HCT116 (cell line): ENCODE measurements at regions not wholly inside any gene's neighbourhood (a gene's known extent, or its start where the extent isn't known, plus 50 kb on each side); places are given as distances from the start of the nearest gene placed in this dataset.

ENCODE experiments used
- ATAC-seq: fragments of 200-7000 bp; cut with Tn5 transposase; 2 replicates; pipeline ENCODE4 v1.9.1; 2020; ENCODE audit warnings: mild to moderate bottlenecking, moderate library complexity
- BruUV-seq: library from RNA; stranded (reverse); fragments of 400-500 nt; replicated peaks from 2 replicates; lab custom pipeline; 2021; lab: Mats Ljungman, UMichigan
- CTCF ChIA-PET: fragments of 300-600 bp; sonication (Branson Sonifier 250); formaldehyde crosslinking; loops from one replicate; lab custom pipeline; 2021; ENCODE audit warnings: antibody characterized with exemption; lab: Charles Lee
- POLR2A ChIA-PET: fragments of 300-600, 350-600 bp; sonication (Branson Sonifier 250); formaldehyde crosslinking; loops from one replicate; lab custom pipeline; 2021; ENCODE audit warnings: antibody characterized with exemption; lab: Charles Lee
- RAD21 ChIA-PET, 2 experiments: fragments of 300-600 bp; sonication (Branson Sonifier 250); formaldehyde crosslinking; loops; one replicate each; lab custom pipeline; 2023; ENCODE audit warnings: low total read pairs in 2 of 2; ENCODE audit not compliant: uncharacterized antibody in 2 of 2, unreplicated experiment in 2 of 2, low non-redundant PET in 1 of 2; lab: Charles Lee
- DNase-seq: peaks from one replicate; pipeline ENCODE4 v3.0.0-alpha.2; 2010; ENCODE audit warnings: low read depth, low spot score
- H2AFZ ChIP-seq: fragments of 200-600 bp; shearing (Covaris generic), sonication (generic); 2 replicates; pipeline ENCODE4 v1.6.1; 2017; ENCODE audit warnings: low read depth, mixed run types, mixed read lengths, antibody characterized with exemption, low read length; ENCODE audit not compliant: poor library complexity, severe bottlenecking
- H3K27ac ChIP-seq: 2 replicates; pipeline ENCODE4 v1.5.1; 2012; ENCODE audit warnings: low read depth, low read length
- H3K27me3 ChIP-seq: fragments of 200-600 bp; sonication (generic); 2 replicates; pipeline ENCODE4 v1.6.1; 2016; ENCODE audit warnings: mixed run types, low read length, mixed read lengths; ENCODE audit not compliant: insufficient read depth
- H3K36me3 ChIP-seq, 2 experiments: fragments of 200-500 bp in 1 of 2; fragments of 200-600 bp in 1 of 2; sonication (Bioruptor generic) in 1 of 2; sonication (generic) in 1 of 2; 2 replicates each; pipeline versions ENCODE4 v1.5.1 to v1.6.1; 2014 to 2016; ENCODE audit warnings: low read length in 2 of 2, inconsistent platforms in 1 of 2, mixed read lengths in 1 of 2, mixed run types in 1 of 2; ENCODE audit not compliant: insufficient read depth in 2 of 2, control insufficient read depth in 1 of 2
- H3K4me1 ChIP-seq, 2 experiments: fragments of 200-600 bp in 1 of 2; sonication (generic) in 1 of 2; 2 replicates each; pipeline versions ENCODE4 v1.5.1 to v1.6.1; 2012 to 2017; ENCODE audit warnings: low read length in 2 of 2, inconsistent platforms in 1 of 2, mild to moderate bottlenecking in 1 of 2, mixed read lengths in 1 of 2, mixed run types in 1 of 2, moderate library complexity in 1 of 2; ENCODE audit not compliant: insufficient read depth in 2 of 2, control insufficient read depth in 1 of 2
- H3K4me2 ChIP-seq: fragments of 200-600 bp; sonication (generic); 2 replicates; pipeline ENCODE4 v1.6.1; 2017; ENCODE audit warnings: mixed run types, low read length, mixed read lengths
- H3K4me3 ChIP-seq, 2 experiments: fragments of 200-600 bp in 1 of 2; sonication (generic) in 1 of 2; replicated peaks in 1 of 2; 2 replicates each; pipeline ENCODE4 v1.5.1; 2011 to 2016; ENCODE audit warnings: low read length in 2 of 2, control low read depth in 1 of 2, low read depth in 1 of 2, mild to moderate bottlenecking in 1 of 2, mixed read lengths in 1 of 2, mixed run types in 1 of 2
- H3K79me2 ChIP-seq: fragments of 200-600 bp; sonication (generic); 2 replicates; pipeline ENCODE4 v1.6.1; 2017; ENCODE audit warnings: mild to moderate bottlenecking, mixed run types, low read length, moderate library complexity, mixed read lengths; ENCODE audit not compliant: insufficient read depth
- H3K9ac ChIP-seq: fragments of 200-600 bp; sonication (generic); 2 replicates; pipeline ENCODE4 v1.6.1; 2016; ENCODE audit warnings: low read length, mixed read lengths
- H3K9me2 ChIP-seq: fragments of 200-600 bp; sonication (generic), shearing (Covaris generic); 2 replicates; pipeline ENCODE4 v1.6.1; 2017; ENCODE audit warnings: mixed run types, mild to moderate bottlenecking, moderate library complexity; ENCODE audit not compliant: insufficient read depth
- H3K9me3 ChIP-seq, 2 experiments: fragments of 200-500 bp in 1 of 2; fragments of 200-600 bp in 1 of 2; sonication (Bioruptor generic) in 1 of 2; sonication (generic) in 1 of 2; 2 replicates each; pipeline ENCODE4 v1.6.1; 2014 to 2017; ENCODE audit warnings: low read length in 2 of 2, mixed read lengths in 2 of 2, inconsistent platforms in 1 of 2, low read depth in 1 of 2, mild to moderate bottlenecking in 1 of 2, mixed run types in 1 of 2, moderate library complexity in 1 of 2; ENCODE audit not compliant: control insufficient read depth in 1 of 2, insufficient read depth in 1 of 2
- H4K20me1 ChIP-seq: fragments of 200-600 bp; sonication (generic), shearing (Covaris generic); 2 replicates; pipeline ENCODE4 v1.6.1; 2017; ENCODE audit warnings: mixed run types, mild to moderate bottlenecking, moderate library complexity; ENCODE audit not compliant: insufficient read depth
- EGR1 ChIP-seq: IDR thresholded peaks from 2 replicates; pipeline ENCODE4 v1.6.1; 2012; ENCODE audit warnings: low read depth
- ELF1 ChIP-seq: IDR thresholded peaks from 2 replicates; pipeline ENCODE4 v1.6.1; 2012; ENCODE audit warnings: low read depth, borderline replicate concordance
- EZH2phosphoT487 ChIP-seq: fragments of 200-600 bp; IDR thresholded peaks from 2 replicates; pipeline ENCODE4 v1.6.1; 2018; ENCODE audit warnings: antibody characterized with exemption, borderline replicate concordance
- MAX ChIP-seq: IDR thresholded peaks from 2 replicates; pipeline ENCODE4 v1.6.1; 2012
- POLR2A ChIP-seq: IDR thresholded peaks from 2 replicates; pipeline ENCODE4 v1.7.0; 2011; ENCODE audit warnings: borderline replicate concordance; ENCODE audit not compliant: insufficient read depth, insufficient read length; ENCODE audit errors: extremely low read depth
- RAD21 ChIP-seq: IDR thresholded peaks from 2 replicates; pipeline ENCODE4 v1.6.1; 2012; ENCODE audit warnings: low read depth, mild to moderate bottlenecking
- SP1 ChIP-seq: IDR thresholded peaks from 2 replicates; pipeline ENCODE4 v1.6.1; 2012; ENCODE audit warnings: low read depth
- TCF7L2 ChIP-seq: IDR thresholded peaks from 2 replicates; pipeline ENCODE4 v1.7.0; 2011; ENCODE audit warnings: borderline replicate concordance, inconsistent platforms; ENCODE audit not compliant: insufficient read depth, insufficient read length; ENCODE audit errors: extremely low read depth
- YY1 ChIP-seq: IDR thresholded peaks from 2 replicates; pipeline ENCODE4 v1.6.1; 2011; ENCODE audit warnings: low read length, low read depth, moderate library complexity, mild to moderate bottlenecking; ENCODE audit not compliant: insufficient replicate concordance; ENCODE audit errors: extremely low read depth
- ZBTB33 ChIP-seq: IDR thresholded peaks from 2 replicates; pipeline ENCODE4 v1.6.1; 2011; ENCODE audit warnings: mild to moderate bottlenecking, low read length, moderate library complexity; ENCODE audit not compliant: insufficient replicate concordance; ENCODE audit errors: extremely low read depth
- intact Hi-C: fragments of 100-400 bp; cut with micrococcal nuclease; formaldehyde crosslinking; loops from 2 replicates; pipeline ENCODE4 v1.10.0; 2022

GRCh38 chr3:166637984-166638530, 742.0 kb downstream of the ZBBX start (continued):
- no peak for TF ChIP-seq ZBTB33
- TF ChIP-seq ELF1, result no peak
- TF ChIP-seq EGR1, result no peak
- no peak for TF ChIP-seq MAX

- POLR2A ChIA-PET, result no interaction called here
Measured at GRCh38 chr3:166634091-166634746, 745.9 kb downstream of the ZBBX start.

More at GRCh38 chr3:166634091-166634746, 745.9 kb downstream of the ZBBX start:
- ChIA-PET CTCF (no interaction called here), RAD21 (no interaction called here)
- H3K4me3 ChIP-seq, result no peak overlapping the region
- no peaks in the 10 kb centered on the region for H3K4me1 ChIP-seq
- no peaks in the 10 kb centered on the region for H3K27me3 ChIP-seq
- H3K79me2 ChIP-seq, result no peaks in the 10 kb centered on the region
- no TSS peak for BruUV-seq
- H3K4me2 ChIP-seq, result no peak overlapping the region
- no peaks in the 10 kb centered on the region for H3K36me3 ChIP-seq
- H3K27ac ChIP-seq, result no peak overlapping the region
- no peak for DNase-seq
- TF ChIP-seq SP1 (no peak), YY1 (no peak), TCF7L2 (no peak), EZH2phosphoT487 (no peak), POLR2A (no peak), MAX (no peak), RAD21 (no peak)
- no peaks in the 10 kb centered on the region for H3K9me2 ChIP-seq
- no peak overlapping the region for H2AFZ ChIP-seq
- no peak overlapping the region for H3K9ac ChIP-seq
- no peak for ATAC-seq
- no peaks in the 10 kb centered on the region for H3K9me3 ChIP-seq
- intact Hi-C loops, result no loop called here
- no peaks in the 10 kb centered on the region for H4K20me1 ChIP-seq
